Left ventricle myocardium inferior (tissue), 1 donor: ENCODE measurements at regions not wholly inside any gene's neighbourhood (a gene's known extent, or its start where the extent isn't known, plus 50 kb on each side); places are given as distances from the start of the nearest gene placed in this dataset.

Experiments
- DNase-seq: peaks from one replicate; pipeline ENCODE4 v3.0.0-alpha.2; 2020
- H3K27ac ChIP-seq: fragments of 200-600 bp; replicated peaks from 2 replicates; pipeline ENCODE4 v1.8.0; 2021
- H3K27me3 ChIP-seq: fragments of 200-600 bp; 2 replicates; pipeline ENCODE4 v1.8.0; 2021; ENCODE audit warnings: low read depth
- H3K36me3 ChIP-seq: fragments of 200-600 bp; 2 replicates; pipeline ENCODE4 v1.8.0; 2021
- H3K4me1 ChIP-seq: fragments of 200-600 bp; 2 replicates; pipeline ENCODE4 v1.8.0; 2021
- H3K4me3 ChIP-seq: fragments of 200-600 bp; 2 replicates; pipeline ENCODE4 v1.8.0; 2021; ENCODE audit warnings: mild to moderate bottlenecking, moderate library complexity
- H3K9me3 ChIP-seq: fragments of 200-600 bp; replicated peaks from 2 replicates; pipeline ENCODE4 v1.8.0; 2021
- intact Hi-C: fragments of 100-400 bp; cut with micrococcal nuclease; formaldehyde crosslinking; loops from one replicate; pipeline ENCODE4 v1.11.0; 2022
- TF ChIP-seq, protein P1 (sequence below): fragments of 200-600 bp; IDR thresholded peaks from 2 replicates; pipeline ENCODE4 v1.8.0; 2021; ENCODE audit warnings: antibody characterized with exemption, mild to moderate bottlenecking, borderline replicate concordance
- donor health status: DM: no; HTN: yes; CAD: no; lungs with severe emphysema.

DNA sequence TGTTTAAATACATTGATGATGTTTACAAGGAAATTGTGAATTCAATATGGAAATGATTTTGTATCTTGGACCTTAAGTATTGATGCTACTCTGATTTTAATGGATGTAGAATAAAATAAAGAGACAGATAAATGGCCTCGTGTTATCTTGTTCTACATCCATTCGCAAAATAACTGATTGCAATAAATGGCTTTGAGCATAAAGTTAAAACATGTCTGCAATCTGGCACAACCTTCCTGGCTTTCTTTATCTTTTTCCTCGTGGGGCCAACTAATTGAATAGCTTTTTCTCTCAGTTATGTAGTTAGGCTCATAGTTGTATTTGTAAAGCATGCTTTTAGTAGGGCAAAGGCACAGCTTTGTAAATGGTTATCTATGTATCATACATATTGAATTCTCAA is 691.4 kb downstream of the CDH8 start:
- no peaks in the 10 kb centered on the region for H3K27me3 ChIP-seq
- TF ChIP-seq, protein P1, sequence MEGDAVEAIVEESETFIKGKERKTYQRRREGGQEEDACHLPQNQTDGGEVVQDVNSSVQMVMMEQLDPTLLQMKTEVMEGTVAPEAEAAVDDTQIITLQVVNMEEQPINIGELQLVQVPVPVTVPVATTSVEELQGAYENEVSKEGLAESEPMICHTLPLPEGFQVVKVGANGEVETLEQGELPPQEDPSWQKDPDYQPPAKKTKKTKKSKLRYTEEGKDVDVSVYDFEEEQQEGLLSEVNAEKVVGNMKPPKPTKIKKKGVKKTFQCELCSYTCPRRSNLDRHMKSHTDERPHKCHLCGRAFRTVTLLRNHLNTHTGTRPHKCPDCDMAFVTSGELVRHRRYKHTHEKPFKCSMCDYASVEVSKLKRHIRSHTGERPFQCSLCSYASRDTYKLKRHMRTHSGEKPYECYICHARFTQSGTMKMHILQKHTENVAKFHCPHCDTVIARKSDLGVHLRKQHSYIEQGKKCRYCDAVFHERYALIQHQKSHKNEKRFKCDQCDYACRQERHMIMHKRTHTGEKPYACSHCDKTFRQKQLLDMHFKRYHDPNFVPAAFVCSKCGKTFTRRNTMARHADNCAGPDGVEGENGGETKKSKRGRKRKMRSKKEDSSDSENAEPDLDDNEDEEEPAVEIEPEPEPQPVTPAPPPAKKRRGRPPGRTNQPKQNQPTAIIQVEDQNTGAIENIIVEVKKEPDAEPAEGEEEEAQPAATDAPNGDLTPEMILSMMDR = no peak
- intact Hi-C loops = no loop called here

DNA sequence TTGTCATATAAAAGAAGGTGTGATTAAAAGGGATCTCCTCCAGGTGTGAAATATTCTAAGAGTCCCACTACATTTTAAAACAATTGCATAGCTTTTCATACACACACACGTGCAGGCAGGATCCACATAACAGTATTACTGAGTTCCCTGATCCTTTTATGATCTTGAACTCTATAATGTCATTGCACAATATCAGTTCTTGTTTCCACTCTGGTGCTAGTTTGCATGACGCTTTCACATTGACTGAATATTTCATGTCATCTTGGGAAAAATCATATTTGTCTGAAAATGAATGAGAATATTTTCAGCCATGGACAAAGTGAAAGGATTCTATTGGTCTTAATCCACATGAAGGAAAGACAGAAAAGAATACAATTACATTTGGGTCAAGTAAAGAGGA is 703.8 kb downstream of the CDH8 start:
- intact Hi-C loops = no loop called here
- no peak for DNase-seq
- H3K27me3 ChIP-seq = no peaks in the 10 kb centered on the region
- H3K4me3 ChIP-seq = no peak overlapping the region
- no peak overlapping the region for H3K27ac ChIP-seq
- TF ChIP-seq, protein P1 = no peak
- no peaks in the 10 kb centered on the region for H3K36me3 ChIP-seq
- H3K9me3 ChIP-seq = no peaks in the 10 kb centered on the region
- no peaks in the 10 kb centered on the region for H3K4me1 ChIP-seq

More for the DNA sequence above, 691.4 kb downstream of the CDH8 start:
- Histone ChIP-seq H3K36me3 (no peaks in the 10 kb centered on the region), H3K9me3 (no peaks in the 10 kb centered on the region), H3K27ac (no peak overlapping the region), H3K4me3 (no peak overlapping the region), H3K4me1 (no peaks in the 10 kb centered on the region)
- DNase-seq = no peak

DNA sequence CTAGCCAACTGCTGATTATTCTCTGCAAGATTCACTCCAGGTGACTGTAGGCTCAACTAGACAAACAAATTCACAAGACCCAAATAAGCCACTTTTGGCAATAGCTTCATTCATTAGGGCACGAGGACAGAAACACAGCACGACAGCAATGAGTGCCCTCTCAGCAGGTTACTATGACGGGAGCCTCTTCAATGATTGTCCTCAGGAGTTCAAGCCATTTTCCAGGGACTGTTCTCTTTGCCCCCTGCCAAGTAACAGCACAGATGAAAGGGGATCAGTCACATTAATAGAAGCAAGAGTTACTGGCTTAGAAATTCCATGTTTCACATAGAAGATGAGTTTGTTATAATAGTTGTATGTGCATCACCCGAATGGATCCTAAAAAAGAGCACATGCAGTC is 712.2 kb downstream of the CDH8 start:
- Histone ChIP-seq H3K9me3 (no peaks in the 10 kb centered on the region), H3K27ac (no peak overlapping the region), H3K4me1 (peaks cover 8% of the 10 kb centered on the region), H3K27me3 (no peaks in the 10 kb centered on the region), H3K4me3 (no peak overlapping the region), H3K36me3 (no peaks in the 10 kb centered on the region)
- TF ChIP-seq, protein P1 = no peak
- intact Hi-C loops = no loop called here
- no peak for DNase-seq

DNA sequence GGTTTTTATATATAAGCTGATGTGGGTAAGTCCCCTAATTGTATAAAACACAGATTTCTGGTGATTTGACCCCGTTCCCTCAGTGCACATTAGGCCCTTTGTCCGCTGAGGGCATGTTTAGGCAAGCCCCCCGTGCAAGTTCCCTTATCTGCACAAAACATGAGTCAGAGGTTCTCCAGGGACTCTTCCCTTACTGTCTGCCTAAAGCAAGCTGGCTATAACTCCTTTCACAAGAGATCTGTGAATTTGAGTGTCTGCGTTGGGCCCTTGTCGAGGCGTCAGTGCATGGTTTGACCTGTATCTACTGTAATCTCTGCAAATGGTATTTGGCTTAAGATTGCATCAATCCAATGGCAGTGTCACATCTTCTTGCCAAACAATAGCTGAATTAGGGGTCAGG is 712.8 kb downstream of the CDH8 start:
- no peak overlapping the region for H3K4me3 ChIP-seq
- DNase-seq = no peak
- peaks cover 8% of the 10 kb centered on the region for H3K4me1 ChIP-seq
- no peaks in the 10 kb centered on the region for H3K27me3 ChIP-seq
- no peak overlapping the region for H3K27ac ChIP-seq
- no peaks in the 10 kb centered on the region for H3K36me3 ChIP-seq
- intact Hi-C loops = no loop called here
- TF ChIP-seq, protein P1 = no peak
- H3K9me3 ChIP-seq = no peaks in the 10 kb centered on the region

DNA sequence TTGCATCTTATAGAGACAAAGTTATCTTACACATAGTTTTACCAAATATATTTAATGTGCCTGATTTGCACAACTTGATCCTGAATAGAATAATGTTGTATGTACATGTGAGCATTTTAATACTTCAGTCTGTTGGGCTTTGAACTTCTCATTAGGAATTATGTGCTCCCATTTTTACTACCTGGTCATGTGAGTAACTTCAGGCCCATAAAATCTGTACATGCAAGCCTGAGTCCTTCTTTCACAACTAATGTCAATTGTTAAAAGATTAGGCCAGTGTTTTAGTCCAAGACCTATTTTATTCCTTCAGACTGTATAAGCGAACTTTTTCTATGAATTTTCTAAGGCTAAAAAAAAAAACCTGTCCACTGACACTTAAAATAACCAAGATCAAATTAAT is 715.4 kb downstream of the CDH8 start:
- TF ChIP-seq, protein P1 = no peak
- no peaks in the 10 kb centered on the region for H3K27me3 ChIP-seq
- intact Hi-C loops = no loop called here
- peaks cover 11% of the 10 kb centered on the region for H3K9me3 ChIP-seq
- H3K27ac ChIP-seq = no peak overlapping the region
- DNase-seq = no peak
- H3K4me3 ChIP-seq = no peak overlapping the region
- H3K36me3 ChIP-seq = no peaks in the 10 kb centered on the region
- H3K4me1 ChIP-seq = peaks cover 8% of the 10 kb centered on the region

DNA sequence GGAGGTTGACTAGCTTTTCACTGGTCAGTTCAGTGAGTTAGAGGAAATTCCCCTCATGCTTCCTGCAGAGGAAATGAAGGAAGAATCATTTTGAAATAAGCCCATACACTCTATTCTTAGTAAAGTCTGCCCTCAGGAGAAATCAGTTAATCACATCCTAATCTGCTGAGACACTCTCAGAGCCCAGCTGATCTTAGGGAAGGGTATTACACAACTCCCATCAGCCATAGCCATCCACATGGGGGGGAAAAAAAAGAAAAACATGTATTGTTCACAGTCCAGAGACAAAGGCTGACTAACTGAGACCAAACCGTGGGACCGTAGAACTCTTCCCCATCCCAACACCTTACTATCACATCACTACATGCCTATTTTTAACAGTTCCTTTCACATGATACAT is 722.3 kb downstream of the CDH8 start:
- DNase-seq = no peak
- Histone ChIP-seq H3K27ac (no peak overlapping the region), H3K27me3 (no peaks in the 10 kb centered on the region), H3K36me3 (no peaks in the 10 kb centered on the region), H3K4me3 (no peak overlapping the region), H3K4me1 (no peaks in the 10 kb centered on the region), H3K9me3 (peaks cover 32% of the 10 kb centered on the region)
- TF ChIP-seq, protein P1 = no peak
- intact Hi-C loops = no loop called here
